IMR-90 (cell line): ENCODE measurements at regions not wholly inside any gene's neighbourhood (a gene's known extent, or its start where the extent isn't known, plus 50 kb on each side); places are given as distances from the start of the nearest gene placed in this dataset.

Source experiments
- FOS ChIP-seq: fragments of 150-350 bp; IDR thresholded peaks from 2 replicates; pipeline ENCODE4 v1.6.1; 2016; ENCODE audit warnings: low read depth, low read length
- POLR2A ChIP-seq: IDR thresholded peaks from 2 replicates; pipeline ENCODE4 v1.6.1; 2012; ENCODE audit warnings: mild to moderate bottlenecking, low read depth, low read length
- RAD21 ChIP-seq: IDR thresholded peaks from 2 replicates; pipeline ENCODE4 v1.6.1; 2012; ENCODE audit warnings: low read length, improper control_type of control experiment
- SMC3 ChIP-seq: fragments of 150-350 bp; IDR thresholded peaks from 2 replicates; pipeline ENCODE4 v1.6.1; 2016; ENCODE audit warnings: low read depth, mild to moderate bottlenecking, antibody characterized with exemption, low read length, moderate library complexity
- TF ChIP-seq, protein P1 (sequence below): conservative IDR thresholded peaks from 2 replicates; pipeline ENCODE4 v1.5.1; 2012; ENCODE audit warnings: mild to moderate bottlenecking, low read depth, low read length, improper control_type of control experiment
- TF ChIP-seq, protein P2 (sequence below): fragments of 150-350 bp; IDR thresholded peaks from 2 replicates; pipeline ENCODE4 v1.6.1; 2017; ENCODE audit warnings: mild to moderate bottlenecking, antibody characterized with exemption, low read length, low read depth

- TF ChIP-seq POLR2A = no peak
- TF ChIP-seq, protein P1, sequence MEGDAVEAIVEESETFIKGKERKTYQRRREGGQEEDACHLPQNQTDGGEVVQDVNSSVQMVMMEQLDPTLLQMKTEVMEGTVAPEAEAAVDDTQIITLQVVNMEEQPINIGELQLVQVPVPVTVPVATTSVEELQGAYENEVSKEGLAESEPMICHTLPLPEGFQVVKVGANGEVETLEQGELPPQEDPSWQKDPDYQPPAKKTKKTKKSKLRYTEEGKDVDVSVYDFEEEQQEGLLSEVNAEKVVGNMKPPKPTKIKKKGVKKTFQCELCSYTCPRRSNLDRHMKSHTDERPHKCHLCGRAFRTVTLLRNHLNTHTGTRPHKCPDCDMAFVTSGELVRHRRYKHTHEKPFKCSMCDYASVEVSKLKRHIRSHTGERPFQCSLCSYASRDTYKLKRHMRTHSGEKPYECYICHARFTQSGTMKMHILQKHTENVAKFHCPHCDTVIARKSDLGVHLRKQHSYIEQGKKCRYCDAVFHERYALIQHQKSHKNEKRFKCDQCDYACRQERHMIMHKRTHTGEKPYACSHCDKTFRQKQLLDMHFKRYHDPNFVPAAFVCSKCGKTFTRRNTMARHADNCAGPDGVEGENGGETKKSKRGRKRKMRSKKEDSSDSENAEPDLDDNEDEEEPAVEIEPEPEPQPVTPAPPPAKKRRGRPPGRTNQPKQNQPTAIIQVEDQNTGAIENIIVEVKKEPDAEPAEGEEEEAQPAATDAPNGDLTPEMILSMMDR = no peak
- no peak for TF ChIP-seq SMC3
- TF ChIP-seq, protein P2, sequence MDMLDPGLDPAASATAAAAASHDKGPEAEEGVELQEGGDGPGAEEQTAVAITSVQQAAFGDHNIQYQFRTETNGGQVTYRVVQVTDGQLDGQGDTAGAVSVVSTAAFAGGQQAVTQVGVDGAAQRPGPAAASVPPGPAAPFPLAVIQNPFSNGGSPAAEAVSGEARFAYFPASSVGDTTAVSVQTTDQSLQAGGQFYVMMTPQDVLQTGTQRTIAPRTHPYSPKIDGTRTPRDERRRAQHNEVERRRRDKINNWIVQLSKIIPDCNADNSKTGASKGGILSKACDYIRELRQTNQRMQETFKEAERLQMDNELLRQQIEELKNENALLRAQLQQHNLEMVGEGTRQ = no peak
- no peak for TF ChIP-seq FOS
- no peak for TF ChIP-seq RAD21
These were observed 69.8 kb upstream of the STEAP1B start for GRCh38 chr7:22569586-22570321.
